Activated B cell treated with CpG ODN at 0.5 μM for 24 hours (primary cell): ENCODE measurements at regions not wholly inside any gene's neighbourhood (a gene's known extent, or its start where the extent isn't known, plus 50 kb on each side); places are given as distances from the start of the nearest gene placed in this dataset.

Source experiments
- ATAC-seq: fragments of 200-7000 bp; cut with Tn5 transposase; one replicate; pipeline ENCODE4 v1.10.0; 2021; ENCODE audit warnings: low read depth, mild to moderate bottlenecking, moderate library complexity
- CTCF ChIA-PET: fragments of 350-600 bp; sonication (Branson Sonifier 250); formaldehyde crosslinking; loops from one replicate; lab custom pipeline; 2021; ENCODE audit warnings: antibody characterized with exemption; lab: Charles Lee
- POLR2A ChIA-PET: fragments of 350-600 bp; sonication (Branson Sonifier 250); formaldehyde crosslinking; loops from one replicate; lab custom pipeline; 2021; ENCODE audit warnings: antibody characterized with exemption; lab: Charles Lee
- DNase-seq: peaks from one replicate; pipeline ENCODE4 v3.0.0; 2022
- H3K27ac Mint-ChIP-seq: one replicate; pipeline ENCODE4 v1.8.0; 2020; ENCODE audit warnings: mixed read lengths
- H3K27me3 Mint-ChIP-seq: one replicate; pipeline ENCODE4 v1.8.0; 2021; ENCODE audit warnings: mixed read lengths
- H3K36me3 Mint-ChIP-seq: one replicate; pipeline ENCODE4 v1.8.0; 2021; ENCODE audit warnings: low read depth, mixed read lengths
- H3K4me1 Mint-ChIP-seq: one replicate; pipeline ENCODE4 v1.8.0; 2021; ENCODE audit warnings: mixed read lengths
- H3K4me3 Mint-ChIP-seq: one replicate; pipeline ENCODE4 v1.8.0; 2020; ENCODE audit warnings: mild to moderate bottlenecking, mixed read lengths
- H3K9me3 Mint-ChIP-seq: one replicate; pipeline ENCODE4 v1.8.0; 2020; ENCODE audit warnings: mixed read lengths
- intact Hi-C: fragments of 100-400 bp; cut with micrococcal nuclease; formaldehyde crosslinking; loops from one replicate; pipeline ENCODE4 v1.15.1; 2024
- TF ChIP-seq, protein P1 (sequence below): fragments of 200-600 bp; IDR thresholded peaks from one replicate; pipeline ENCODE4 v1.8.0; 2022; ENCODE audit warnings: antibody characterized with exemption, mild to moderate bottlenecking

GRCh38 chr2:77954931-77955330, 432.8 kb upstream of the LRRTM4 start:
- Mint-ChIP-seq H3K27ac (no peak overlapping the region), H3K4me3 (no peak overlapping the region), H3K9me3 (no peaks in the 10 kb centered on the region), H3K36me3 (no peaks in the 10 kb centered on the region), H3K4me1 (no peaks in the 10 kb centered on the region), H3K27me3 (no peaks in the 10 kb centered on the region)
- ATAC-seq (no peak), DNase-seq (no peak)
- TF ChIP-seq, protein P1, sequence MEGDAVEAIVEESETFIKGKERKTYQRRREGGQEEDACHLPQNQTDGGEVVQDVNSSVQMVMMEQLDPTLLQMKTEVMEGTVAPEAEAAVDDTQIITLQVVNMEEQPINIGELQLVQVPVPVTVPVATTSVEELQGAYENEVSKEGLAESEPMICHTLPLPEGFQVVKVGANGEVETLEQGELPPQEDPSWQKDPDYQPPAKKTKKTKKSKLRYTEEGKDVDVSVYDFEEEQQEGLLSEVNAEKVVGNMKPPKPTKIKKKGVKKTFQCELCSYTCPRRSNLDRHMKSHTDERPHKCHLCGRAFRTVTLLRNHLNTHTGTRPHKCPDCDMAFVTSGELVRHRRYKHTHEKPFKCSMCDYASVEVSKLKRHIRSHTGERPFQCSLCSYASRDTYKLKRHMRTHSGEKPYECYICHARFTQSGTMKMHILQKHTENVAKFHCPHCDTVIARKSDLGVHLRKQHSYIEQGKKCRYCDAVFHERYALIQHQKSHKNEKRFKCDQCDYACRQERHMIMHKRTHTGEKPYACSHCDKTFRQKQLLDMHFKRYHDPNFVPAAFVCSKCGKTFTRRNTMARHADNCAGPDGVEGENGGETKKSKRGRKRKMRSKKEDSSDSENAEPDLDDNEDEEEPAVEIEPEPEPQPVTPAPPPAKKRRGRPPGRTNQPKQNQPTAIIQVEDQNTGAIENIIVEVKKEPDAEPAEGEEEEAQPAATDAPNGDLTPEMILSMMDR: no peak
- CTCF ChIA-PET: no interaction called here
- intact Hi-C loops: no loop called here
- POLR2A ChIA-PET: no interaction called here

DNA sequence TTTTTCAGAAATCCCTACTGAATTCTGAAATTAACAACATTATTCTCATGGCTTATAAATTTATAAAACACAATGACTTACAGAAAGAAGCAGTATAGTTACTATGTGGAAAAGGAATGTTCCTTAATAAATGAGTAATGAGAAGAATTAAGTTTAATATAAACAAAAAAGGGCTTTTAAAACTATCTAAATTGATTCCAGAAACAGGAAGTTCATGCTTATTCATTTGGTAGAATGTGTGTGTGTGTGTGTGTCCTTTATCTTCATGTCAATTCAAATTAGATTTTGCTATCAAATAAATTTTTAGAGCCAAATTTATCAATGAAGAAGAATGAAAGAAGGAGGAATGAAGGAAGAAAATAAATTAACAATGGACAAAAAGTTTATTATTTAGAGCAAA, 440.8 kb upstream of the LRRTM4 start:
- Mint-ChIP-seq H3K4me1 (no peaks in the 10 kb centered on the region), H3K27ac (no peak overlapping the region), H3K9me3 (peaks cover 3% of the 10 kb centered on the region), H3K4me3 (no peak overlapping the region), H3K27me3 (no peaks in the 10 kb centered on the region), H3K36me3 (no peaks in the 10 kb centered on the region)
- ATAC-seq (no peak), DNase-seq (no peak)
- TF ChIP-seq, protein P1: no peak
- ChIA-PET POLR2A (no interaction called here), CTCF (no interaction called here)
- intact Hi-C loops: no loop called here

GRCh38 chr2:77977471-77978063, 455.4 kb upstream of the LRRTM4 start:
- TF ChIP-seq, protein P1: no peak
- ChIA-PET CTCF (no interaction called here), POLR2A (no interaction called here)
- Mint-ChIP-seq H3K4me3 (no peak overlapping the region), H3K27ac (no peak overlapping the region), H3K9me3 (peaks cover 17% of the 10 kb centered on the region), H3K27me3 (no peaks in the 10 kb centered on the region), H3K36me3 (no peaks in the 10 kb centered on the region), H3K4me1 (no peaks in the 10 kb centered on the region)
- intact Hi-C loops: no loop called here
- ATAC-seq: no peak
- DNase-seq: no peak

DNA sequence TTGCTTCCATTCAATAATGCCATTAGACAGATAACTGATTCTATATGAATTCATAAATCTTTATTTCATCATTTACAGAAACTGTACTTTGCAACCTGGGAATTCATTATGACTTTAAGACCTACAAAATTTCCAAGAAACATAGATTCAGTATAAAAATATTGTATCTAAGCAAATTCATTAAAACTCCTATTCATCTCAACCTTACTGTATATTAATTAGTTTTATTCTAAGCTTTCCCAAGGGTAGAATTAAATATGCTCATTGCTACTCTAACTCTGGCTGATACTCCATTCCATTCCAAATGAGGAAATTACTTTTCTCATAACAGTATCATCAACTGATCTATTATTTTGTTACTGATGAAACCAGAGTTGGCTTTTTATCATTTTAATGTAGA, 473.0 kb upstream of the LRRTM4 start:
- no peaks in the 10 kb centered on the region for H3K27me3 Mint-ChIP-seq
- H3K4me3 Mint-ChIP-seq: no peak overlapping the region
- DNase-seq (no peak), ATAC-seq (no peak)
- no peak overlapping the region for H3K27ac Mint-ChIP-seq
- H3K4me1 Mint-ChIP-seq: no peaks in the 10 kb centered on the region
- ChIA-PET CTCF (no interaction called here), POLR2A (no interaction called here)
- peaks cover 4% of the 10 kb centered on the region for H3K9me3 Mint-ChIP-seq
- TF ChIP-seq, protein P1: no peak
- intact Hi-C loops: no loop called here
- no peaks in the 10 kb centered on the region for H3K36me3 Mint-ChIP-seq

DNA sequence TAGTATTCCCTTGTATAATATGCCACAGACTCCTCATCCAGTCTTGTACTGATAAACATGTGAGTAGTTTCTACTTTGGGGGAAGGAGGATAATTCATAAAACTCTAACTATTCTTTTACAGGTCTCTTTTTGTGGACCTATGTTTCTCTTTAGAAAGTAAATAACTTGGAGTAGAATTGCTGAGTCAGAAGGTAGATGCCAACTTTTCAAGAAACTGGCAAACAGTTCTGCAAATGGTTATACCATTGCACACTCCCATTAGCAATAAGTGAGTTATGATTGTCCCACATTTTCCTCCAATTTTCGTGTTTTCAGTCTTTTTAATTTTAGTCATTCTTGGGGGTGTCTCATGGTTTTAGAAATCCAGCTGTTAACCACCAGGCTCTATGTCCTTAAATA, 477.2 kb upstream of the LRRTM4 start:
- DNase-seq (no peak), ATAC-seq (no peak)
- Mint-ChIP-seq H3K4me1 (no peaks in the 10 kb centered on the region), H3K36me3 (no peaks in the 10 kb centered on the region), H3K27me3 (no peaks in the 10 kb centered on the region), H3K9me3 (peaks cover 2% of the 10 kb centered on the region), H3K4me3 (no peak overlapping the region), H3K27ac (no peak overlapping the region)
- ChIA-PET CTCF (no interaction called here), POLR2A (no interaction called here)
- intact Hi-C loops: no loop called here
- TF ChIP-seq, protein P1: no peak
